ENCODE measurements at regions not wholly inside any gene's neighbourhood (a gene's known extent, or its start where the extent isn't known, plus 50 kb on each side); places are given as distances from the start of the nearest gene placed in this dataset.
A peak's percentile ranks its signal among the peaks of the same experiment; 100 is the strongest.
"Not testable (repeated sequence)": the region's sequence is repeated elsewhere in the genome, so short reads cannot be mapped to it uniquely, and the experiment has no call there.

DNA sequence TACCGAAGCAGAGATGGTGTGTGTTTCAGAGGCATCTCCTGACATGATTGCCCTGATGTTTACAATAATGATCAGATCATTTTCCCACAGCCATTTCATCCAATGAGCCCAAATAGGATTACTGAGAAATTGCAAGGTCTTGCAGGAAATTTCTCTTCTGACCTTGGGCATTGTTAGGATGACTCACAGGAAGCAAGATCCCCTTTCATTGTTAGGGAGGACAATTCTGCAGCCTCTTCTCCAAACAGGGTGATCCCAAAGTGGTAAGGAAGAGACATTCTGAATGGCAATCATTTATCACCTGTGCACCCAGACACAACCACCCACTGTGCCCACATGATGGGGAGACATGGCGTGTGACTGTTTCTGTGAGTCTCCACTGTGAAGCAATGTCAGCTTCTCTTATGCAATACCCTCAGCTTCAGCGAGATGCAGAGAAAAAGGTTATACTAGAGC is 306.7 kb upstream of the XYLT1 start:
- peak in 2 of 3 donors; percentile 0 to 1 for DNase-seq

DNA sequence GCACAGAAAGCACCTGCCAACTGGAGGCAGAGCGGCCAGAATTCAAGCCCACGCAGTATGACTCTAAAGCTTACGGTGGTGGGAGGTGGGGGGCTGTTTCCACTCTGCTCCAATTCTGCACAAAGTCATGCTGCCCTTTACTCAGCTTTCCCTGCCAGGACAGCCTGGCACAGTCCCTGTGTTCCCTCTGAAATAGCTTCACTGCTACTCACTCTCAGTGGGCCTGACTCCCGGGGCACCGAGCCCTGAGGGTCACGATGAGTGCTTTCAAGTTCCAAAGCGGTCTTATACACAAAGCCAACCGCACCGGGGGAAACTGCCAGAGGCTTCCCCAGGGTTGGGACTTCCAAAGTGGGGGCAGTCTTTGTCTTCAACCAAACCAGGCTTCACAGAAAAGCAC is 306.1 kb upstream of the XYLT1 start:
- DNase-seq: no peak

DNA sequence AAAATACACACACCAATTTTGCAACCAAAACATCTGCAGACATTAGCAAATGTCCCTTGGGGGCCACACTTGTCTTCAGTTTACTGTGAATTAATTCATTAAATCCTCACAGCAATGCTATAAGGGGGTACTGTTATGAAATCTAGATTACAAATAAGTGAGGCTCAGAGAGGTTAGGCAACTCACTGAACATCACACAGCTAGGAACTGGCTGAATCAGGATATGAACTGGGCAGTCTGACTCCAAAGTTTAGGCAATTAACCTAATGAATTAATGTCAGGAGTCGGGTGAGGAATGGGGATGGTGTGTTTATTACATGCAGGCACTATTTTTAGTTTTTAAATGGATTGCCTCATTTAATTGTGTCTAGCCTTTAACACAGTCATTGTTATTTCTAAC is 305.7 kb upstream of the XYLT1 start:
- DNase-seq: no peak

DNA sequence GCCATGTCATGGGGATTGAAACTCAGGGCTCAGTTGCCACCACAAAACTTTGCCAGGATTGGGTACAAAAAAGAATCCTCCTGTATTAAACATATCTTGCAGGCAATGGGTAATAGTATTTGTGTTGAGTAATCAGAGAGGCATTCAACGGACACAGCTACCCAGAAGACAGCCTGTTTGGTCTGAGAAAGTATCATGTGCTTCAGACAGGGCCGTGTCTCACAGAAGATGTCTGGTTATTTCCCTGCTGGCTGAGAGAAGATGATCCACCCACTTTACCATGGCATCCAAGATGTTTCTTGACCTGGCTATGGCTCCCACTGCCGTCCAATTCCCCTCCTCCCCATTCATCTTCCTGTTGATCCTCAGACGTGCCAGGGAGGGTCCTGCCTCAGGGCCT is 304.3 kb upstream of the XYLT1 start:
- no peak for DNase-seq

DNA sequence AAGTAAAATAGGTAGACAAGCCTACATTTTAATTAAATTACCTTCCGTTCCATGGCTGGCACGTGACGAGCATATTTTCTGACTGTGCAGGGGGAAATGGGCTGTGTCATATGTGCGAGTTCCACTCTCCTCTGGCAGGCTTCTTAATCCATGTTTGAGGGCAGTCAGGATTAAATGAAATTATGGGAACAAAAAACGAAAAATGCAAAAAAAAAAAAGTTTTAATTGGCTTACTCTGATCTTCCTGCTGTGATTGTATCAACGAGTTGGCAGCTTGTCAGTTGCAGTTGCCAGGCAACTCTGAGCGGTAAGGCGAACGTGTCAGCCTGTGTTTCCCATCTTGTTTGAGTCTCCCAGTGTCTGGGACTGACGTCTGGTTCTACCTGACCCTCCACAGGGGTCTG is 302.9 kb upstream of the XYLT1 start:
- no peak for DNase-seq

DNA sequence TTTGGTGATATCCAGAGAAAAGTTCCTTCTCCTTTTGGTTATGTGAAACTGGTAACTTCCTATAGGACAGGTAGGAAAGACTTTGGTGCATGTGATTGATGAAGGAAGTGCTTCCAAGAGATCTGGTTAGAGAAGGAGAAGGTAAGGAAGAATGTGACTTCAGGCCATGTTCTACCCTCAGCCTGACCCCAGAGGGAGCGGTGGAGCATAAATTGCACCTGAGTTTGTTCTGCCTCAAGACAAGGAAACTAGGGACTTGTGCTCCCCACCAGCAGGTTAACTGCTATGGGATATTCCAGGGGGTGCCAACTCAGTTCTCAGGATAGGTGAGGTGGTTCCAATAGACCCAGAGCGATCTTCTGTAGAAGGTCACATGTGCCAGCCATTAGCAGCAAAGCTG is 299.3 kb upstream of the XYLT1 start:
- DNase-seq: no peak

DNA sequence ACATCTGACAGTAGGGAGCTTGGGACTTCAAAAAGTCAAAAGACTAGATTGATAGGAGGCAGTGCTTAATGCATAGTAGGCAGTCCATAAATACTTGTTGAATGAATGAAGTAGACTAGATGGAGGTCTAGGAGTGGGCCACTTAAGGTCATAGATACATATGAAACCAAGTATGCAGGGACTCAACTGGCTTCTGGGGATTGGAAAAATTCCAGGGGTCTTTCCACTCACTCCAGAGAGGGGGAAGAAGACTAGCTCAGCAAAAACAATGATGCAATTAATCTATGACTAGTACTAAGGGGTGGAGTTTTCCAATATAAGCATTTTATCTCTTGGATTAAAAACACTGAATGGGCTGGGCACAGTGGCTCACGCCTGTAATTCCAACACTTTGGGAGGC is 298.3 kb upstream of the XYLT1 start:
- peak in 1 of 3 donors; percentile 3 for DNase-seq

DNA sequence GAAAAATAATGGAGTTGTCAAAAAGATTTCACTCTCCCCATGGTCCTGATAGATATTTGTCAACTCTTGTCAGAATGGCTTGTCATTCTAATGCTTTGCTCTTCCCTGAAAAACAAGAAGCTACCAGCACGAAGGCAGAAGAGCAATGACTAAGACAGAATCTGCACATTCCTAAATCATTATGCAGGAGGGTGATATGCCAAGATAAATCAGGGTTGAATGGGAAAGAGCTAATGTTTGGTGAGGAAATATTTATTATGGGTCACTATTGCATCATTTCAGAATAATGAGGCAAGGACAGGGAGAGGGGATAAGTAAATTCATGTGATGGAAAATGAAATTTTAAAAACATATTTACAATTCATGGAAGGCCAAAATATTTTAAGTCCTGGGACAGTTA is 297.5 kb upstream of the XYLT1 start:
- DNase-seq: no peak

DNA sequence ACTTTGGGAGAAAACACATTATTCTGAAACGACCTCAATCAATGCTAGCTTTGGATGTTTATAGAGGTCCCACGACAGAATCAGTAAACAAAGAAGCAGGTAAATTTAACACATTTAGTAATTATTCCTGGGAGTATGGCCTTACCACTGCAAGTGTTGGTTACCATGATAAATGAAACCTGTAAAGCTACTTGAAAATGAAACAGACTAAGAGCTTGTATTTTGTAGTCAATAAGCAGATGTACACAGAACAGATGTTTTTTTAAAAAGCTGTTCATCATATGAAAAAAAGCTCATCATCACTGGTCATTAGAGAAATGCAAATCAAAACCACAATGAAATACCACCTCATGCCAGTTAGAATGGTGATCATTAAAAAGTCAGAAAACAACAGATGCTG is 295.3 kb upstream of the XYLT1 start:
- DNase-seq: no peak

DNA sequence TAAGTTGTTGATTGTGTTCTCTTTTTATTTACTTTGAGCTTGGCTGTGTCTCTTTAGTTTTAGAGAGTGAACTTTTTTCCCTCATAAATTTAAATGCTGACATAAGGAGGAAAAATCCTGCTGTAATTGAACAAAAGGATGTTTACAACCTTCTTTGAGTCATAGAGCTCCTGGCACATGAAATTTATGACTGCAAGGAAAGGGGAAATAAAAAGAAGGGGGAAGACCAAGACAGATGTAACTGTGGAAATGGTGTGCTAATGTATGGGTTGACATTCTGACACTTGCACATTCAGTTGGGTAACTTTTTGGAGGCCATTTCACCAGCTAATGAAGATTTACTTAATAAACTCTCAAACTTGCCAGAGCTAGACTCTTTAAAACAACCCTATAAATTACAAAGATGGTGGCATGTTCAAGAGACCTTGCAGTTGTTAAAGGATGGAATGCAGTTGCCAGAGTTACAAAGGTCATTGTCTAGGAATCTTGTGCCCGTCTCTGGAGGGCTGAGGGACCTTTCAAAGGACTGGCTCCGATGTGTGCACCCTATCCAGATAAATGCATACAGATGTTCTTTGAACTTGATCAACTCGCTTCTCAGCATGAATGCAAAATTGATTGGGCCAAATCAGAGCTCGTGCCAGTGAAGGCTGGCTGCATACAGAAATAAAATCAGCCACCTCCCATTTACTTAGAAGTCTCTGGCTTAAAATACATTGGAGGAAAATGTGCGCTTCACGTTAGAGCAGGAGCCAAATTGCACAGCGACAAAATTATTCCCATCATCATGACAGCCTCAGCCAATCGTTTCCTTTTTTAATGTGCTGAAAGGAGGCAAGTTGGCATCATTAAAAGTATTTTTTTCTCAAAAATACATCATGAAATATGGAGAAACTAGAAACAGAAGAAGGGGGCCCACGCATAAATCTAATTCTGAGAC is 289.0 kb upstream of the XYLT1 start:
- no peak for DNase-seq

DNA sequence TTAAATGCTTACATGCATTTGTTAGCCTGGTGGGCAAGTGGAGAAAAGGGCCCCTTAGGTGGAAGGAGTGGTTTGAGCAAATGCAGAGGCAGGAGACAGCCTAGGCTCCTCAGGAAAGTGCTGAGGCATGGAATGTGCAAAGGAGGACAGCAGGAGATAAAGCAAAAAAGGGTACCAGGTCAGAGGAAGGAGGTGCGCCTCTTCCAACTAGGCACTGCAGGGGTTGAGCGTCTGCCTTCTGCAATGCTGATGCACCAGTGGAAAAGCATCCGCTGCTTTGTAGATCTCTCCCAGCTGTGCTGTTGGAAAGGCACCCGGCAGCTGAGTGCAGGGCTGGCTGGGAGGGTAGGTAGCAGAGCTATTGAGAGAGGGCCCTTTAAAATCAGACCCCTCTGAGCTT is 287.0 kb upstream of the XYLT1 start:
- no peak for DNase-seq

DNA sequence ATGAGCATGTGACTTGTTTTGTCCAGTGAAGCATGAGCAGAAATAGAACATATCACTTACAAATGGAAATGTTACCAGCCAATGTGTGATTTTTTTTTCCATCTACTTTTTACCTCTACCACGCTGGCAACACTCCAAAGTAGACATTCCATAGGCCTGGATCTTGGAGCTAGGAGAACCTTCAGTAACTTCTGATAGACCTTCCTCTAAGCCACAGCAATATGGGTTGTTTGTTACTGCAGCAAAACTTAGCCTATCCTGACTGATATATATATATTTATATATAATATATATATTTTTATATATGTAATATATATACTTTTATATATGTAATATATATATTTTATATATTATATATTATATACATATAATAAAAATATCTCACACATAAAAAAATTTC is 284.4 kb upstream of the XYLT1 start:
- no peak for DNase-seq

DNA sequence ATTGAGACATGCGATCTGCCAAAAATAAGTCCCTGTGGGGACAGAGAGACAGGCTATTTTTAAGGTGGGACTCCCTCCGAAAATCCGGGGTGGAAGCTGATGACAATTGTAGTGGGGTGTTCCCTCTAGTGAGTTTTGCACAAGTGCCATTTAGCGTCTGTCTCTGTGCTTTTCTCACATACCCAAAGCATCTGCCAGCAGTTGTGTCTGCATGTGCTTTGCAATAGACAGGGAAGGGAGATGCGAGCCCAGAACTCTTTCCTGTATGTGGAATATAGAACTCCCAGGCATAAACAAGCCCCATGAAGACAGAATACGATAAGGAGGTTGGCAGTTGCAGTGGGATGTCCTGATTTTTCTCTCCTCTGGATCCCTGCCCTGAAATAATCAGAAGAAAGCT is 282.7 kb upstream of the XYLT1 start:
- DNase-seq: no peak

DNA sequence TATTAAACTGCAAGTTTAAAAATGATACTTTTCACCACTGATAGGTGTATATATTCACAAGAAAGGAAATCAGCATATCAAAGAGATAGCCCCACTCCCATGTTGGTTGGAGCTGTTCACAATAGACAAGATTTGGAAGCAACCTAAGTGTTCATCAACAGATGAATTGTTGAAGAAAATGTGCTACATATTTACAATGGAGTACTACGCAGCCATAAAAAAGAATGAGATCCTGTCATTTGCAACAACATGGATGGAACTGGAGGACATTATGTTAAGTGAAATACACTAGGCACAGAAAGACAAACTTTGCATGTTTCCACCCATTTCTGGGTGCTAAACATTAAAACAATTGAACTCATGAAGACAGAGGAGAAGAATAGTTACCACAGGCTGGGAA is 278.9 kb upstream of the XYLT1 start:
- DNase-seq: no peak

DNA sequence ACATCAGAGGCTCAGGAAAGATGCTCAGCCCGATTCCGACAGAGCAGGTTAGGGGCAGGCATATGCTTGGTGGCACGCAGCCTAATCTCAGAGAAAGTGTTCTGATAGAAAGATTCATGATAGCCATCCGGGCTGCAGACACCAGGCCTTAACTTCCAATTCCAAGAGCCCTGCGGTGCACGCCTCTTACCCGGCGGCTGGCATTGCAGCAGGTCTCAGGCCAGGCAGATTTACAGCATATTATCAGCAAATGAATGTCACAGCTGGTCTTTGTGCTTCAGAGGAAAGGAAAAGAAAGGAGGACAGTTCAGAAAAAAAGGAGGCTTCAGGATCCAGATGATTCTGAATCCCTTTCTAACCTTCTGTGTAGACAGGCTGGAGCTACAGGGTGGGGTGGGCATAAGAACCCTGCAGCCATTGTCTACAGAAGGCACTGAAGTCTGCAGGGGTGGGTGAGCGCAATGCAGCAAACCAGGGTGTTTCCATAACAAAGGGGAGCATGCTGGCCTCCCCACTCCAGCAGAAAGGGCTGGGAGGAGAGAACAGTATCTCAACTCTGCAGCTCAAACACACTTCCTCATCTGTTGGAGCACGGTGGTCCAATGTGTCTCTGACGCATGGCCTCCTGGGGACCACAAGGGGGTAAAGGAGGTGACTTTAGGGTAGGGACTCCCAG is 277.4 kb upstream of the XYLT1 start:
- no peak for DNase-seq

DNA sequence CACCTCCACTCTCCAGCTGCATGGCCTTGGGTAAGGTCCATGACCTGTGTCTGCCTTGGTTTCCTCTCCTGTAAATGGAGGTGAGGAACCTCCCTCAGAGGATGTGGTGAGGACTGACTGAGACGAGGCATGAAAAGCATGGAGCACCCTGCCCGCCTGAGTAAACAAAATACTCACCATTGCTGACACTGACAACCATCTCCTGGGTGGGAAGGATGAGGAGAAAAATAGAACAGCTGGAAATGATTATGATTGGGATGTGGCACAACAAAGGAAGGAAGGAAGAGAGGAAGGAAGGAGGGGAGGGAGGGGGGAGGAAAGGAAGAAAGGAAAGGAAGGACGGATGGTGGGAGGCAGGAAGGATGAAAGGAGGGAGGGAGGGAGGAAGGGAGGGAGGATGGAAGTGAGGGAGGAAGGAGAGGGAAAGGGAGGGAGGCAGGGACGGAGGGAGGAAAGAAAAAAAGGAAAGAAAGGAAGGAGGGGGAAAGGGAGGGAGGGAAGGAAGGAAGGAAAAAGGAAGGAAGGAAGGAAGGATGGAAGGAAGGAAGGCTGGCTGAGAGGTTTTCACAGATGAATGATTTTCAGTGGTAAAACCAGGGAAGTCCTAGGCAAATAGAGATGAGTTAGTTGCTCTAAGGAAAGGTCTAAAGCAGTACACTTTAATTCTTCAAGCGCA is 276.5 kb upstream of the XYLT1 start:
- DNase-seq: no peak

DNA sequence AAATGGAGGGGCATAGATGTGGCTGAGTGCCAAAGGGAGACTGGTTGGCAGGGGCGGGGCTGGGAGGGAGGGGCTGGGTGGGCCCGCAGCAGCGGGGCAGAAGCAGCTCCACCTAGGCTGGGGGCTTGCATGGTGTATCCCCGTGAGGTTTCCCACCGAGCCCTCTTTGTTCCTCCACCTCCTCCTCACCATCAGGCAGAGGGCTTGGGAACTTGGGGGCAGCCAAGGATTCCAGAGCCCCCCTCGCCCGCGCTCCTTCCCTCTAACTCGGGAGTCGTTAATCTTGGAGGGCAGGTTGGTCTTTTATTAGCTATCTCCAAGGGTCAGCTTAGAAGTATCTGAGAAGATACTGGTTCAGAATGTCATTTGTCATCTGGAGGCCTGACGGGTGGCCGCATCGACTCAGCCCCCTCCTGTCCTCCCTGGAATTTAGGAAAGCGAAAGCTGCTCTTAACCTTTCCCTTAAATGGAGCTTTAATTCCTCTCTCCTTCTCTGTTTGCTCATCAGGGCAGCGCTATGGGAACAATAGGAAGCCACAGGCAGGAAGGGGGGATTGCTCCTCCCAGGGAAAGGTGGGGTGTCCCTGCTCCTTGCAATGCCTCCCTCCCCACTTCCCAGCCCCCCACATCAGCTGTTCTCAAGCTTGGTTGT is 274.3 kb upstream of the XYLT1 start:
- DNase-seq: no peak

DNA sequence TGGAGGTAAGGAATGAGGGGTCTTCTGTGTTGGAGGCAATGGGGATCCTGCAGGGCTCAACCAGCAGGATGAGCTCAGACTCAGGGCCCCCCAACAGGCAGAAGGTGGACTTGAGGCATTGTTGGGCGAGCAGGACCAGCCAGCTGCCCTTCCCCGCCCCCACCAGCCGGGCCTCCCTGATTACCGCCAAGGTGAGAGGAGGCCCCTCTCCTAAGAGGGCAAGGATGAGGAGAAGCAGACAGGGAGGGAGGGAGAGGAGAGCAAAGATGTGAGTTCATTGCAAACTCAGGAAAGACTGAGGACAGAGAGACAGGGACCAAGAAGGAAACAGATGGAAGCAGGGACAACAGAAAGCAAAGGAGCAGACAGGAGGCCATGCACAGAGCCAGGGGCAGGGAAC is 272.8 kb upstream of the XYLT1 start:
- no peak for DNase-seq

DNA sequence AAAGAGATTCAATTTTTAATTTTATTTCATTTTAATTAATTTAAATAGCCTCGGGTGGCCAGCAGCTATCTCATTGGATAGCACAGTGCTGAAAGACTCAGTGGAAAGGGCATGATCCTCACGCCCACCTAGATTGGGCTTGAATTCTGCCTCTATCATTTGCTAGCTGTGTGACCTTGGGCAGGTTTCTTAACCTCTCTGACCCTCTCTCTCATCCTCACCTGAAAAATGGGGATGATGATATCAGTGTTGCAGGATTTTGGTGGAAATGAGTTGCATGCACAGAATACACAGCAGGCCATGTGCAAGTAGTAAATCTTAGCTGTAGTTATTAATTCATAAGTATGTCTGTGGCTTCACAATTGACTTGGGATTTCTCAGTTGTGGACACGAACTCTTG is 272.4 kb upstream of the XYLT1 start:
- DNase-seq: no peak

DNA sequence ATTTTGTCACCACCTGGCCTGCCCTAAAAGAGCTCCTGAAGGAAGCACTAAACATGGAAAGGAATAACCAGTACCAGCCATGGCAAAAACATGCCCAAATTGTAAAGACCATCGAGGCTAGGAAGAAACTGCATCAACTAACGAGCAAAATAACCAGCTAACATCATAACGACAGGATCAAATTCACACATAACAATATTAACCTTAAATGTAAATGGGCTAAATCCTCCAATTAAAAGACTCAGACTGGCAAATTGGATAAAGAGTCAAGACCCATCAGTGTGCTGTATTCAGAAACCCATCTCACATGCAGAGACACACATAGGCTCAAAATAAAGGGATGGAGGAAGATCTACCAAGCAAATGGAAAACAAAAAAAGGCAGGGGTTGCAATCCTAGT is 264.3 kb upstream of the XYLT1 start:
- not testable (repeated sequence) for DNase-seq

DNA sequence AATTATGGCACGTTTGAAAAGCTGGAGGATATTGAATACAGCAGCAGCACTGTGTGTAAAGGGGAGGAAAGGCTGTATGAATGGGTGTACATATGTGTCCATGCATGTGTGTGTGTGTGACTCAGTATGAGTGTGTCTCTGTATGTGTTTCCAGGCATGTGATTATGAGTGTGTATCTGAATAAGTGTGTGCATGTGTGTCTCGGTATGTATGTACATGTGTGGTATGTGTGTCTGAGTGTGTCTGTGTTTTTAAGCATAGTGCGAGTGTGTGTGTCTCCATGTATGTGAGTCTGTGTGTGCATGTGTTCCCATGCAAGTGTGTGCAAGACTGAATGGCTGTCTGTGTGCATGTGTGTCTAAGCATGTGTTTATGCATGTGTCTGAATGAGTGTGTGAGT is 259.1 kb upstream of the XYLT1 start:
- no peak for DNase-seq

DNA sequence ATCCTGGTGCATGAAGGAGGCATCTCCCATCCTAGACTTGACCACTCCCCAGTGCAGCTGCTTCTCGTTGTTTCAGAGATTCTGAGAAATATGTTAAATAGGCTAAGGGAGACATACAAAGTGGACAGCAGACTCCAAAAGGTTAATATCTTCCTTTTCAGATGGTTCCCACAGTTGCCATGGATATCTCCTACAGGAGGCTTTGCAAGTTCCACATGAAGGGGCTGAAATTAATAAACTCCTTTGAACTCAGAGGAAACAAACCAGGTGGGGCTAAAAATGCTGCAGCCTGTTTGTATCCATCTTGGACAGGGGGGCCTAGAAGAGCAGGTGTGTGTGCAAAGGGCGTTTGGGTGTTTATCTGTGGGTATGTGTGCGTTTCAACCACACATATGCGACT is 257.4 kb upstream of the XYLT1 start:
- no peak for DNase-seq

DNA sequence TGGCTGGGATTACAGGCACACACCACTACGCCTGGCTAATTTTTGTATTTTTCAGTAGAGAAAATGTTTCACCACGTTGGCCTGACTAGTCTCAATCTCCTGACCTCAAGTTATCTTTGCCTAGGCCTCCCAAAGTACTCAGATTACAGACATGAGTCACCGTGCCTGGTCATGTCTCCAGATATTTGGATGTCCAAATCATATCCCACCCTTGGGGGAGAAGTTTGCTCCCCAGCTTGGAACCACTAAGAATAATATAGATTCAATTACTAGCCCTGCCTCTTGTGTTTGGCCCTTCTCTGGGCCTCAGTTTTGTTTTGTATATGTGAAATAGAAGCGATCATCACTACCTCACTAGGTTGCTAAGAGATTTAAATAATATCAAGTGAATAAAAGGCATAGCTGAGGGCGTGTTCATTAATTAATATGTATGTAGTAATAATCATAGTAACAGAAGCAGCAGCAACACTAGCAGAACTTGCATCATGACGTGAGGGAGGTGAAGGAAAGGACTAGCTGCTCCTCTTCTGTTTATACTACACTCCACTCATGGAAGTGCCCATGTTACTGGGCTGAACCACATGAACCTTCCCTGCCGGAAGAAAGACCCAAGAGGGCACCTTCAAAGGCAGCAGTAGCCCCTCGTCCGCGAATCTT is 253.6 kb upstream of the XYLT1 start:
- no peak for DNase-seq

All from suppressor macrophage treated with lipopolysaccharide for 1 hour (primary cell).